Dermis blood vessel endothelial cell (primary cell): ENCODE measurements at regions not wholly inside any gene's neighbourhood (a gene's known extent, or its start where the extent isn't known, plus 50 kb on each side); places are given as distances from the start of the nearest gene placed in this dataset.

Experiments
- DNase-seq: peaks from one replicate; pipeline ENCODE4 v3.0.0; 2010

- no peak for DNase-seq
These were observed 178.6 kb downstream of the NRP2 start for GRCh38 chr2:205860885-205861284.

- no peak for DNase-seq
These were observed 177.9 kb downstream of the NRP2 start for GRCh38 chr2:205860181-205860580.

- no peak for DNase-seq
These were observed 176.7 kb downstream of the NRP2 start for GRCh38 chr2:205858881-205859441.

GRCh38 chr2:205858275-205858674, 176.0 kb downstream of the NRP2 start:
- no peak for DNase-seq

- DNase-seq, result no peak
These were observed 175.4 kb downstream of the NRP2 start for GRCh38 chr2:205857520-205858237.

GRCh38 chr2:205852457-205852856, 170.2 kb downstream of the NRP2 start:
- no peak for DNase-seq

GRCh38 chr2:205850611-205851010, 168.3 kb downstream of the NRP2 start:
- no peak for DNase-seq

- DNase-seq, result no peak
These were observed 167.8 kb downstream of the NRP2 start for GRCh38 chr2:205850132-205850531.

- no peak for DNase-seq
These were observed 166.8 kb downstream of the NRP2 start for GRCh38 chr2:205849136-205849535.

- no peak for DNase-seq
These were observed 166.3 kb downstream of the NRP2 start for GRCh38 chr2:205848601-205849000.
